GM10266 (cell line): ENCODE measurements at regions not wholly inside any gene's neighbourhood (a gene's known extent, or its start where the extent isn't known, plus 50 kb on each side); places are given as distances from the start of the nearest gene placed in this dataset.

Experiments
- DNase-seq: peaks from one replicate; pipeline ENCODE4 v3.0.0; 2012; ENCODE audit errors: extremely low spot score
- CTCF ChIP-seq: IDR thresholded peaks from 2 replicates; pipeline ENCODE4 v1.5.1; 2012; ENCODE audit warnings: mild to moderate bottlenecking, low read depth; ENCODE audit not compliant: control insufficient read depth, insufficient read depth; ENCODE audit errors: missing control alignments

DNA sequence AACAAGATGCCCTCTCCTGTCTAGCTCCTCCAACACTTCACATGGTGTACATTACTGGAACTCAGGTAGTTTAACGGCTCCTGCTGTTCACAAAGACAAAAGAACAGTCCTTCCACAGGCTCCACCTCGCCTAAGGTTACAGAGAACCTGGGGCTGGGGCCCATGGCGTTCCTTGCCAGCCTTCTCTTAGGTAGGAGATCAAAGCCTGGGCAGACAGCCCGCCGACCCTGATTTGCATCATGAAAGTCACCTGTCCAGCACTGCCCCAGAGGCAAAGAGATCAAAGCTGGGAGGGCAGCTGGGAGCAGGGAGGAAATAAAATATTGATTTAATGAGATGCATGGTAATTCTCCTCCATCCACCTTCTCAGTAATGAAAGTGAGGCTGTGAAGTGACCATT is 115.0 kb upstream of the SLIT3 start:
- no peak for DNase-seq
- TF ChIP-seq CTCF = no peak

DNA sequence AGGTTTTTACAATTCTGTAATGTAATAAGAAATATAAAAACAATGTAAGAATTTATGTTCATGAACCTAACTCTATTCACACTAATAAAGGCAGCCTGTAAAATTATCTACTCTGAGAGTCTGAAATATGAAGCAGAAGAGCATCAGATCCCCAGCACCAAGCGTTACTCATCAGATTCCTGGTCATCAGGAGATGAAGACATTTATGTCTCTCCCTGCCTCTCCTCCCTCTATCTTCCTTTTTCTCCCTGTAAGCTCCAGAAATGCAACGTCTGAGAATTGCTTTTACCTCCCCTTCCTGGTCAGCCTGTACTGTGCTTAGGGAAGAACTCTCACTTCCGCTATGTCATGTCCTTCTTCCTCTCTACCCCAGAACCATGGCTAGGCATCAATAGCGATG is 114.4 kb upstream of the SLIT3 start:
- no peak for DNase-seq
- no peak for TF ChIP-seq CTCF

DNA sequence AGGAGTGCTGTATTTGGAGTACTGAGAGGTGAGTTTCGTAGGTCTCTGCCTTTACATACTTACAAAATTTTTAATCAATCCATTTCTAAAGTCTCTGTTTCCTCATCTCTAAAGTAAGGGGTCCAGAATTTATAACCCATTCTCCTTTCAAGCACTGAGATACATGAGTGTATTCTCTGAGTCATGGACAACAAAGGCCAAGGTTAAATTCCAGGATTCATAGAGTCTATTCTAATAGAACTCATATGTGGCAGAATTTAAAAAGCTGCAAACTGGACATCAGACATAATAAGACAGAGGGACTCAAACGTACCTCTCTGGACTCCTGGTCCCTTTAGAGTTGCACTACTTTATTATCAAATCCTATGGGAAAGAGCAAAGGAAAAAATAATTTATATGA is 112.5 kb upstream of the SLIT3 start:
- no peak for DNase-seq
- TF ChIP-seq CTCF = no peak

- no peak for TF ChIP-seq CTCF
- no peak for DNase-seq
Measured at GRCh38 chr5:169412831-169413230, 111.9 kb upstream of the SLIT3 start.

- DNase-seq = no peak
- TF ChIP-seq CTCF = no peak
Measured at GRCh38 chr5:169411786-169412430, 111.0 kb upstream of the SLIT3 start.

GRCh38 chr5:169410996-169411783 is 110.3 kb upstream of the SLIT3 start:
- TF ChIP-seq CTCF = no peak
- no peak for DNase-seq

GRCh38 chr5:169408731-169409130 is 107.8 kb upstream of the SLIT3 start:
- DNase-seq = no peak
- TF ChIP-seq CTCF = no peak
